ENCODE measurements at regions not wholly inside any gene's neighbourhood (a gene's known extent, or its start where the extent isn't known, plus 50 kb on each side); places are given as distances from the start of the nearest gene placed in this dataset.

DNA sequence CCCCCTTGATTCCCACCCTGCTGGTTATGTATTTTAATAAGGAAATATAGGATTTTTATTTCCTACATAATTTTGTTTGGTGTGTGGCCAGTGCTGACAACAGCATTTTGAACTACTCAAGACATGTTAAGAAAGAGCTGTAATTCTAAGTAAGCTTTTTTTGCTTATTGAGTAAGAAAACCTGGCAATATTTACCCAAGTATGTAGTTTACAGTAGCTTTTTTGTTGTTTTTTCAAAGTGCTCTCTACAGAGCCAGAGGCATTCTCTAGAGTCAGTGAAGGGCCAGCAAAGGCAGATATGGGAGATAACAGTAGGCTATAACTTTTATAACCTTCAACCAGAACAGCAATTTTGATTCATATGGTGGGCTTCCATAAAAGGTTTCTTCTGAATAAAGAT lies 63.2 kb upstream of the TMEM168 start:
- no peak overlapping the region for H3K27ac ChIP-seq
- TF ChIP-seq, protein P1, sequence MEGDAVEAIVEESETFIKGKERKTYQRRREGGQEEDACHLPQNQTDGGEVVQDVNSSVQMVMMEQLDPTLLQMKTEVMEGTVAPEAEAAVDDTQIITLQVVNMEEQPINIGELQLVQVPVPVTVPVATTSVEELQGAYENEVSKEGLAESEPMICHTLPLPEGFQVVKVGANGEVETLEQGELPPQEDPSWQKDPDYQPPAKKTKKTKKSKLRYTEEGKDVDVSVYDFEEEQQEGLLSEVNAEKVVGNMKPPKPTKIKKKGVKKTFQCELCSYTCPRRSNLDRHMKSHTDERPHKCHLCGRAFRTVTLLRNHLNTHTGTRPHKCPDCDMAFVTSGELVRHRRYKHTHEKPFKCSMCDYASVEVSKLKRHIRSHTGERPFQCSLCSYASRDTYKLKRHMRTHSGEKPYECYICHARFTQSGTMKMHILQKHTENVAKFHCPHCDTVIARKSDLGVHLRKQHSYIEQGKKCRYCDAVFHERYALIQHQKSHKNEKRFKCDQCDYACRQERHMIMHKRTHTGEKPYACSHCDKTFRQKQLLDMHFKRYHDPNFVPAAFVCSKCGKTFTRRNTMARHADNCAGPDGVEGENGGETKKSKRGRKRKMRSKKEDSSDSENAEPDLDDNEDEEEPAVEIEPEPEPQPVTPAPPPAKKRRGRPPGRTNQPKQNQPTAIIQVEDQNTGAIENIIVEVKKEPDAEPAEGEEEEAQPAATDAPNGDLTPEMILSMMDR (IDR thresholded peaks at IDR 0.05) = no peak
- TF ChIP-seq POLR2A (IDR thresholded peaks at IDR 0.05) = no peak
- no peaks in the 10 kb centered on the region for H3K9me3 ChIP-seq
- intact Hi-C loops (cut with DNase I) = no loop called here
- H3K4me1 ChIP-seq = no peaks in the 10 kb centered on the region
- no peak overlapping the region for H3K4me3 ChIP-seq
- no peak for DNase-seq
- peaks cover 0 to 10% (median 0%) of the 10 kb centered on the region in 3 donors for H3K36me3 ChIP-seq
- no peaks in the 10 kb centered on the region for H3K27me3 ChIP-seq

GRCh38 chr7:112843151-112843550 lies 53.0 kb upstream of the TMEM168 start:
- no peak overlapping the region for H3K4me3 ChIP-seq
- TF ChIP-seq, protein P1 (IDR thresholded peaks at IDR 0.05) = no peak
- TF ChIP-seq POLR2A (IDR thresholded peaks at IDR 0.05) = no peak
- WGBS, 2 donors = 95 to 100% methylated on average over 1 of the region's 1 CpG
- no peaks in the 10 kb centered on the region for H3K9me3 ChIP-seq
- intact Hi-C loops (cut with DNase I) = no loop called here
- no peak overlapping the region for H3K27ac ChIP-seq
- DNase-seq = no peak
- H3K27me3 ChIP-seq = no peaks in the 10 kb centered on the region
- H3K4me1 ChIP-seq = no peaks in the 10 kb centered on the region
- no peaks in the 10 kb centered on the region for H3K36me3 ChIP-seq

Measured in esophagus squamous epithelium (tissue), 5 donors.